Activated CD8-positive, alpha-beta memory T cell treated with anti-CD3 and anti-CD28 coated beads, Interleukin-2, amount 10 ng/mL, durations not matched to agents 7 days and 5 days (primary cell): ENCODE measurements at regions not wholly inside any gene's neighbourhood (a gene's known extent, or its start where the extent isn't known, plus 50 kb on each side); places are given as distances from the start of the nearest gene placed in this dataset.

Experiments used
- ATAC-seq: fragments of 150-1000 bp; cut with Tn5 transposase; one replicate; pipeline ENCODE4 v1.10.0; 2021; ENCODE audit warnings: moderate library complexity
- CTCF ChIA-PET: fragments of 350-600 bp; sonication (Branson Sonifier 250); formaldehyde crosslinking; loops from one replicate; lab custom pipeline; 2021; ENCODE audit warnings: antibody characterized with exemption; lab: Charles Lee
- DNase-seq: peaks from one replicate; pipeline ENCODE4 v3.0.0-alpha.2; 2020
- H3K27ac Mint-ChIP-seq: one replicate; pipeline ENCODE4 v1.8.0; 2021; ENCODE audit warnings: mild to moderate bottlenecking, mixed read lengths
- H3K27me3 Mint-ChIP-seq: one replicate; pipeline ENCODE4 v1.8.0; 2021; ENCODE audit warnings: mixed read lengths
- H3K36me3 Mint-ChIP-seq: one replicate; pipeline ENCODE4 v1.8.0; 2021; ENCODE audit warnings: mild to moderate bottlenecking, mixed read lengths
- H3K4me1 Mint-ChIP-seq: one replicate; pipeline ENCODE4 v1.8.0; 2021; ENCODE audit warnings: mixed read lengths
- H3K4me3 Mint-ChIP-seq: one replicate; pipeline ENCODE4 v1.8.0; 2021; ENCODE audit warnings: mild to moderate bottlenecking, moderate library complexity, mixed read lengths
- H3K9me3 Mint-ChIP-seq: one replicate; pipeline ENCODE4 v1.8.0; 2022; ENCODE audit warnings: low read depth, mixed read lengths

DNA sequence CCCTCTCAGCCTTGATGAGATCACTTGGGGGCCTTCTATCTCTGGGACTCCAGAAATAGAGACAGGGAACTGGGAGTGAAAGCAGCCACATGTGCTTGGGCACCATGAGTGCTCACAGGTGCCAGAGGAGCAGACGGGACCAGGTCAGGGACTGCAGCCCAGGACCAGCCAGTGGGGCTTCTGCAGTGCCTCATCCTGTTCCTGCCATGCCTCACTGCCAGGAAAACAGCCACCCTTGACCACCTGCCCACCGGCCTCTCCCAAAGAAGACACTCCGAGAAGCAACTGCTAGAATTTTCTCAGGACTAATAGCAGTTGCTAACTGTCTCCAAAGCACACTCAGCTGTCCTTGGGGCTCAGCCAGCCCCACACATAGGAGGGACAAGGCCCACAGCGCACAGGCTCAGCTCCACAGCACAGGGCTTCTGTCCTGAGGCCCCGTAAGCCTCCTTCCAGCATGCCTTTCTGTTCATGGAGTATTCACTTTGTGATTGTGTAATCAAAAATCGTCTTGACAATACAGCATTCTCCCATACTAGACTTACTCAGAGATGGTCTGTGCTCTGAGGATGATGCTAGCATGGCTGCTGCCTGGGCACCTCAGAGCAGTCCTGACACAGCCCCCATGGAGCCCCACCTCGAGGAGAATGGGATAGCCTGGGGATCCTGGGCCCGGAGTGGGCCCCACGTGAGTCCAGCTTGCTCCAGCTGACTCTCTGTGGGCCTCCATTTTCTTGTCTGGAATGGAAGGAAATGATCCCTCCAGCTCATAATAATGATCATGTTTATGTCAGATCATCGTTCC, 115.7 kb upstream of the RET start:
- no peak for ATAC-seq
- CTCF ChIA-PET = interaction anchor here (1.4 kb wide), 1 partner anchor 25 kb away, joined by 3 read pairs; no protein-coding TSS in a partner anchor
- H3K4me3 Mint-ChIP-seq = no peak overlapping the region
- no peaks in the 10 kb centered on the region for H3K4me1 Mint-ChIP-seq
- peaks cover 21% of the 10 kb centered on the region for H3K27me3 Mint-ChIP-seq
- H3K36me3 Mint-ChIP-seq = no peaks in the 10 kb centered on the region
- peak; percentile 29 for DNase-seq
- no peak overlapping the region for H3K27ac Mint-ChIP-seq
- H3K9me3 Mint-ChIP-seq = no peaks in the 10 kb centered on the region

DNA sequence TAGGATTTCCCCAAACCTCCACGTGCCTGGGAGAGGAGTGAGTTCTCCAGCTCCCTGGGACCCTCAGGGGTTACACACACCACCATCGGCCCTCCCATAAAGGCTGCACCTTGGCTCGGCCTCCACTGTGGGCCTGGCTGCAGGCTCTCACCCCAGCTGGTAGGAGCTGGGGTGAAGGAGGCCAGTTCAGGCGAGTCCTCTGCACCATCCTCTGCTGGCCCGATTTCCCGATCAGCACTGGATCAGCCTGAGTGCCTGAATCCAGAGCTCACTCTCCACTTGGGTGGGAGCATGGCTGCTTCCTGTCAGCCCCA, 115.1 kb upstream of the RET start:
- no peak for ATAC-seq

DNA sequence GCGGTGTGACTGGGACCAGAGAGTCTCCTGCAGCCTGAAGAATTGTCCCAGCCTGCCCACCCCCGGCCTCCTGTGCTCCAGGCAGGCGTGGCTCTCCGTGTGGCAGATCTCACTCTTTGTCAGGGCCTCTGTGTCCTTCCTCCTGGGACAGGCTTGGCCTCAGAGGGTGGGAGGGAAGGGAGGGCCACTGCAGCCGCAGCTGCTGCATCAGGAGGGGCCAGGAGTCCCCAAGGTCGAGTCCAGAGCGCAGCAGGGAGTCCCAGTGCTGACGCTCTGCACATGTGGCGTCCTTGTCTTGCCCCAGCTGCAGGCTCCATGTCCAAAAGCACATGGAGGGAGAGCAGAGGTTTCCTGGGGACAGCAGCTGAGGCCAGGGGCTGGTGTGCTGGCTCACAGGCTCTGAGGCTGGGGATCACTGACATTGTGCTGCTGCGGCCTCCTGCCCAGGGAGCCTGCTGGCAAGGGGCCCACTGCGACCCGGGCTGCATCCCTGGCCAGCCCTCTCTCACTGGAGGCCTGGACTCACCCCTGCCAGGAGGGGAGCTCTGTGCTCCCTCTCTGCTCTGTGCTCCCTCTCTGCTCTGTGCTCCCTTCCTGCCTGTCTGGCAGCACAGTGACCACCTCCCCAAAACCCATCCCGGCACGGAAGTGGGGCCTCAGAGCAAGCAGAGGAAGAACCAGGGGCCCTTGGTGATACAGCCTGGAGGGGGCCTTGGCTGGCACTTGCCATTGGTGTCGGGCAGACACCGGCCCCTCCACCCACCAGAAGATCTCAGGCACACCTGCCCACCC, 114.6 kb upstream of the RET start:
- CTCF ChIA-PET = no interaction called here
- no peaks in the 10 kb centered on the region for H3K4me1 Mint-ChIP-seq
- H3K36me3 Mint-ChIP-seq = no peaks in the 10 kb centered on the region
- peak; percentile 27 for DNase-seq
- no peak for ATAC-seq
- H3K4me3 Mint-ChIP-seq = no peak overlapping the region
- peaks cover 15% of the 10 kb centered on the region for H3K27me3 Mint-ChIP-seq
- H3K27ac Mint-ChIP-seq = no peak overlapping the region
- no peaks in the 10 kb centered on the region for H3K9me3 Mint-ChIP-seq

More for the DNA sequence above, 115.1 kb upstream of the RET start:
- CTCF ChIA-PET = no interaction called here
- H3K9me3 Mint-ChIP-seq = no peaks in the 10 kb centered on the region
- no peak overlapping the region for H3K4me3 Mint-ChIP-seq
- no peaks in the 10 kb centered on the region for H3K36me3 Mint-ChIP-seq
- H3K4me1 Mint-ChIP-seq = no peaks in the 10 kb centered on the region
- H3K27me3 Mint-ChIP-seq = peaks cover 20% of the 10 kb centered on the region
- peak; percentile 28 for DNase-seq
- no peak overlapping the region for H3K27ac Mint-ChIP-seq

DNA sequence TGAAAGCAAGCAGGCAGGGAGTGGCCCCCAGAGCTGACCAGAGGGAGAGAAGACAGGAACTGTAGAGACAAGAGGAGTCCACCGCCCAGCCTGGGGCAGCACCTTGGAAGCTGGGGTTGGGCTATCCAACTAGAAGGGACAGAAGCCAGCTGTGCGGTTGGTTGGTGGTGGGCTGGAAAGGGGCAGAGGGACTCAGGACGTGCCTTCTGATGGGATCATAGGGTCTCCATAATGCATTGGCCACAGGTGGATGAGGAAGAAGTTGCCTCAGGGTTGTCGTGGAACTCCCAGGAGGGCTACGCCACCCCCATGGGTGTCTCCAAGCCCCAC, 114.0 kb upstream of the RET start:
- Mint-ChIP-seq H3K27me3 (peaks cover 16% of the 10 kb centered on the region), H3K36me3 (no peaks in the 10 kb centered on the region), H3K4me3 (no peak overlapping the region), H3K27ac (no peak overlapping the region), H3K9me3 (no peaks in the 10 kb centered on the region), H3K4me1 (no peaks in the 10 kb centered on the region)
- ATAC-seq = no peak
- DNase-seq = peak; percentile 21
- CTCF ChIA-PET = no interaction called here

DNA sequence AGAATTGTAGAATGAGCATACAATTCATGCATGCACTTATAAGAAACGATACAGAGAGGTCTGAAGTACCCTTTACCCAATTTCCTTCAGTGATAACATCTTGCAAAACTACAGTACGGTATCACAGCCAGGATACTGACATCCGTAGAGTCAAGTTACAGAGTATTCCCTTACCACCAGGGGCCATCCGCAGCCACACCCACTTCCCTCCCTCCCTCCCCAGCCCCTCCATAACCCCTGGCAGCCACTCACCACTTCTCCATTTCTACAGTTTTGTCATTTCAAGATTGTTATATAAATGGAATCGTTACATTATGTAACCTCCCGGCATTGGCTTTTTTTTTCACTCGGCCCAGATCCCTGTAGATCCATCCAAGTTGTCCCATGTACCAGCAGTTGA, 113.6 kb upstream of the RET start:
- no peaks in the 10 kb centered on the region for H3K9me3 Mint-ChIP-seq
- DNase-seq (no peak), ATAC-seq (no peak)
- H3K36me3 Mint-ChIP-seq = no peaks in the 10 kb centered on the region
- H3K4me3 Mint-ChIP-seq = no peak overlapping the region
- peaks cover 20% of the 10 kb centered on the region for H3K27me3 Mint-ChIP-seq
- no peak overlapping the region for H3K27ac Mint-ChIP-seq
- CTCF ChIA-PET = no interaction called here
- H3K4me1 Mint-ChIP-seq = no peaks in the 10 kb centered on the region

DNA sequence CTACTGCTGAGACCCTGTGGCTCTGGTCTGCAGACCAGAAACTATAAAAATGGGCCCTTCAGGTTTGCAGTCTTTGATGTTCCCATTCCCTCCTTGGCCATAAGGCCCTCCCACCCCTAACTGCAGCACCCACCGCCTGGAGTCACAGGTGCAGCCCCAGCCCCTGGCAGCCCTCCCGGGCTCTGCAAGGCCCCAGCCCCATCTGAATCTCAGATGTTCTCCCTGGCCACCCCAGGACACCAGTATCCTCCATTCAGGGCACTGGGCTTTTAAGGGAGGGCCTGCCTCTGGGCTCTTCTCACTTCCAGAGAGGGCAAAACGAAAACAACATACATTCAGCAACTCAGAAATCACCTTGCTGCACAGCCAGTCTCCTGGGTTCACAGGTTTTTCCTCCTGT, 107.7 kb upstream of the RET start:
- ATAC-seq (no peak), DNase-seq (peak; percentile 21)
- no peak overlapping the region for H3K4me3 Mint-ChIP-seq
- H3K27me3 Mint-ChIP-seq = peaks cover 17% of the 10 kb centered on the region
- H3K9me3 Mint-ChIP-seq = no peaks in the 10 kb centered on the region
- no peaks in the 10 kb centered on the region for H3K36me3 Mint-ChIP-seq
- H3K27ac Mint-ChIP-seq = no peak overlapping the region
- CTCF ChIA-PET = no interaction called here
- no peaks in the 10 kb centered on the region for H3K4me1 Mint-ChIP-seq

DNA sequence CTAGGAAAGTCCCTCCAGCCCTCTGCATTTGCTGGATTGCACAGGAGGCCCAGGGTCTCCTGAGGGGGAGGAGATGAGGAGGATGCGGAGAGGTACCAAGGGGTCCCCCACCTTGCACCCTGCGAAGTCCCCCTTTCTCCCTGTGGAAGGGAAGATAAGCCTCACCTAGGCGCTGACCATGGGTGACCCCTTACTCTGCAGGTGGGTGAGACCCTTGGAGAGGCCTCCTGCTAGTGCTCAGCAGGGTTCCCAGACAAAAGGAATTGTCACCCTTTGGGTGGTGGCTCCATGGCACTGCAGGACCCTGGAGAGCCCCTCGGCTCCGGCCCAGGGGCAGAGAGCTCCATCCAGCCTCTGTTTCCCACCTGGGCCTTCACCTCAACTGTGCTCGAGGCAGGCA, 107.0 kb upstream of the RET start:
- Mint-ChIP-seq H3K9me3 (no peaks in the 10 kb centered on the region), H3K4me1 (no peaks in the 10 kb centered on the region), H3K4me3 (no peak overlapping the region), H3K27me3 (peaks cover 13% of the 10 kb centered on the region), H3K36me3 (no peaks in the 10 kb centered on the region), H3K27ac (no peak overlapping the region)
- CTCF ChIA-PET = no interaction called here
- no peak for ATAC-seq
- peak; percentile 18 for DNase-seq

DNA sequence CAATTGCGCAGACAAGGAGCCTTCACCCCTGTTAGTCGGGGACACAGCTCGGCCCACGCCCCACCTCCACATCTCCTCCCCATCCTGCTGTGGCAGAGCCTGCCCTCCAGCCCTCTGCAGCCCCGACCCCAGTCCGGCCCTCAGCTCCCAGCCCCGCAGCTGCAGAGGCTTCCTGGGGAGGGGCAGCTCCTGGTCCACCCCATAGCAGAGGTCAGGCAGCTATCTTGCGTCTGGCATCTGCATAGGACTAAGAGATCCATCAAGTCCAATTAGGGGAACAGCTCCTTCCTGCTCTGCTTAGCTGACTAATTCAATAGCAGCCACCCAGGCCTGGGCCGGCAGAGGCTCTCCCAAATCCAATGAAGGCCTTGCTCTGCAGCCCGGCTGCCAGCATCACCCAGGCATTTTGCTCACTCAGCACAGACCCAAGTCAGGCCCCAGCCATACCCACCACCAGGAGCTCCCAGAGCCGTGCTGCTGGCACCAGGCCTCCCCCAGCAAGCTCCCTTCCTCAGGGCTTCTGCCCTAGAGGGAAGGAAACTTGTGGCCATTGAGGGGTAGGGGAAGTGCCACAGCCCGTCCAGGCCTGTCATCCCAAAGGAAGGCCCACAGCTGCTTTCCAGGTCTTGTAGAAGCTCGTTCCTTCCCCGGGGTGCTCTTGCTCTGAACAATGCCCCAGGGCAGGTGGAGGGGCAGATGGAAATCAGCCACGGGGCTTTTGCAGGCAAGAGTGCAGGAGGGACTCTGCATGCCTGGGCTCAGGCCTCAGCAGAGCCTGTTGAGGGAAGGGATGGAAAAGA, 106.2 kb upstream of the RET start:
- H3K9me3 Mint-ChIP-seq = no peaks in the 10 kb centered on the region
- DNase-seq (peak; percentile 29), ATAC-seq (no peak)
- CTCF ChIA-PET = no interaction called here
- H3K36me3 Mint-ChIP-seq = no peaks in the 10 kb centered on the region
- H3K4me3 Mint-ChIP-seq = no peak overlapping the region
- no peaks in the 10 kb centered on the region for H3K4me1 Mint-ChIP-seq
- H3K27ac Mint-ChIP-seq = no peak overlapping the region
- peaks cover 11% of the 10 kb centered on the region for H3K27me3 Mint-ChIP-seq

DNA sequence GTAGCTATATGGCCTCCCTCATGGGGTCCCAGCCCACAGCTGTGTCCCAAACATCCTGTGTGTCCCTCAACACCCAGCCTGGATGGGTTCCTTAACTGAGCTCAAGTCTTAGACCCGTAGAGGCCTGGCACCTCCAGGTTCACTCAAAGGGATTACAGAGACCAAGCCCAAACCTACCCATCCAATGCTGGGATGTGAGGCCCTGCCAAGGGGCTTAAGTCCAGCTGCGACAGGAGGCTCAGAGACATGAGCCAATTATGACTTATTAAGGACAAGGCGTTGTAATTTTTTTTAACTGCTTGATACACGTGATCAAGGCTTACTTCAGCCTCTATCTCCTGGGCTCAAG, 105.6 kb upstream of the RET start:
- H3K4me3 Mint-ChIP-seq = no peak overlapping the region
- CTCF ChIA-PET = no interaction called here
- DNase-seq = peak; percentile 21
- peaks cover 6% of the 10 kb centered on the region for H3K27me3 Mint-ChIP-seq
- ATAC-seq = no peak
- H3K4me1 Mint-ChIP-seq = no peaks in the 10 kb centered on the region
- H3K9me3 Mint-ChIP-seq = no peaks in the 10 kb centered on the region
- H3K27ac Mint-ChIP-seq = no peak overlapping the region
- H3K36me3 Mint-ChIP-seq = no peaks in the 10 kb centered on the region

DNA sequence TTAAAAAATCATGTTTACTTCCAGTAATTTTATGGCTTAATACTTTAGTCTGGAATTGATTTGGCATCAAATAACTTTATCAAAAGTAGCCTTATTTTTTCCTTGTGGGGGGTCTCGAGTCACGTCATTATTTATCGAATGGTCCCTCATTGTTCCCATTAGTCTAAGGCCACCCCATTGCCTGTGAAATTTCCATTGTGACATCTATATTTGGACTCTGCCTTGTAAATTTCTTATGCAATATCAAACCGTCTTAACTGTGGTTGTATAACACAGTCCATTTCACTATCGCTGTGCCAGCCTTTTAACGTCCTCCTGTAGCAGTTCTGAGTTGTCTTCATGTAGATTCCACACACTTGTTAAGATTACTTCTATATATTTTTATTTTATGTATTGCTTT, 103.9 kb upstream of the RET start:
- Mint-ChIP-seq H3K4me1 (no peaks in the 10 kb centered on the region), H3K36me3 (no peaks in the 10 kb centered on the region), H3K9me3 (no peaks in the 10 kb centered on the region), H3K4me3 (no peak overlapping the region), H3K27me3 (peaks cover 3% of the 10 kb centered on the region), H3K27ac (no peak overlapping the region)
- CTCF ChIA-PET = no interaction called here
- no peak for DNase-seq
- no peak for ATAC-seq

DNA sequence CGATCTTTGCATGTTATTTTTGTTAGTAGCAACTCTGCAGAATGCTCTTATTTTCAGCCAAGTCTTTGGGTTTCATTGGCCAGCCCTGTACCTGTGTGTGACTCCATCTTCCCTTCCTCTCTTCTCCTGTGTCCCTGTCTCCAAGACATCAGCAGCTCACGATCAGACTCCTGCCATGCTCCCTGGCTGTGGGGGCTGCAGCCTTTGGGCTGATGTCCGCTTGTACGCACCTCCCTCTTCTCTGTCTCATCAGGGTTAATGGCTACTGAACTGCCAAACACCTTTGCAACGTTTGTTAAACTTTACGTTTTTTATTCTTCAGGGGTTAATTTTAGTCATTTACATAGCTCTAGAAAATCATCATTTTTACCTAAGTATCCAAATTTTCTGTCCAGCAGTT, 103.5 kb upstream of the RET start:
- Mint-ChIP-seq H3K9me3 (no peaks in the 10 kb centered on the region), H3K4me3 (no peak overlapping the region), H3K4me1 (no peaks in the 10 kb centered on the region), H3K27ac (no peak overlapping the region), H3K36me3 (no peaks in the 10 kb centered on the region), H3K27me3 (no peaks in the 10 kb centered on the region)
- CTCF ChIA-PET = no interaction called here
- DNase-seq (peak; percentile 18), ATAC-seq (no peak)

DNA sequence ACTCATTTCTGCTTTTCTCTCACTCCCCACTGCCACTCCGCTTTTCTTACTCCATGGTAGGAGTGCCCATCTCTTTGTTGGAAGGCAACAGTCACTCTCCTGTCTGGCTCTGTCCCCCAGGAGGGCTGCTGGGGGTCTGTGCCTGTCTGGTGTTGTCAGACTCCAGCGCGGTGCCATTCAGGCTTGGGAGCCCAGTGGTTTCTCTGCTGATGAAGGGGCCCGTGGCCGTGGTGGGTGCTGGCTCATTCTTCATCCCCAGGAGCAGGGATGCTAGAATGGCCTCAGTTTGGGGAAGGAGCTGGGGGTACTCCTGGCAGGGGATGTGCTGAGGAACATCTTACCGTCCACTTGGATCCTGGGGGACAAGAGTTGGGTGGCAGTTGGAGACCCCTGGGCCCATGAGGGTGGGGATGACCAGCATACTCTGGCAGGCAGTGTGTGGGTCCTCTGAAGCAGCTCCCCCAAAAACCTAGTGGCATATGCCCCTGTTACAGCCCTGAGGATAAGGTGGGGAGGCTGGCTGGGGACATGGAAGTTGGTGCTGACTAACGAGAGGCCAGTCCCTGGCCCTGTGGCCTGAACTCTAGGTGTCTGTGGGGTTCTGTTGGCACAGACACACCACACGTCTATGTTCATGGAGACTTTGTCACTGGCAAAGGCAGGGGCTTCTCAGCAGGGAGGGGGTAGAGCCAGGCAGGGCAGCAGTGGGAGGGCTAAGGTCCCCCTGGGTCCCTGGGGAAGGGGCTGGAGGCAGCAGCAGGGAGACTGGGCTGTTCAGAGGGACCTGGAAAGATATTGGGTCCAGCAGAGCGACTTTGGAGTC, 102.8 kb upstream of the RET start:
- CTCF ChIA-PET = no interaction called here
- Mint-ChIP-seq H3K36me3 (no peaks in the 10 kb centered on the region), H3K27ac (no peak overlapping the region), H3K9me3 (no peaks in the 10 kb centered on the region), H3K4me3 (no peak overlapping the region), H3K27me3 (no peaks in the 10 kb centered on the region), H3K4me1 (no peaks in the 10 kb centered on the region)
- no peak for ATAC-seq
- no peak for DNase-seq

DNA sequence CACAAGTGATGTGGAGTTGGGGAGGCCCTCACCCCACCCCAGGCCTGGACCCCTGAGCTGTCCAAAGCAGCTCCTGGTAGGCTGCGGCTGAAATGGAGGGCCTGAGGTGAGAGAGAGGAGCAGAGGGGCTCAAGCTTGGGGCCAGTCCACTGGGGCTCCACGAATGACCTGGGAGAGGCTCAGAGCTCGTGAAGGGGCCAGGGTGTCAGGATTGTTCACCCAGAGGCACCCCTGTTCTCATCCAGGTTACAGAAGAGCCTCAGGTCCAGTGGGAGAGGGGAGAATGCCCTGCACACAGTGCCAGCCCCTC, 102.2 kb upstream of the RET start:
- no peak for DNase-seq
- no peaks in the 10 kb centered on the region for H3K27me3 Mint-ChIP-seq
- H3K4me1 Mint-ChIP-seq = no peaks in the 10 kb centered on the region
- no peaks in the 10 kb centered on the region for H3K9me3 Mint-ChIP-seq
- no peak for ATAC-seq
- H3K4me3 Mint-ChIP-seq = no peak overlapping the region
- H3K27ac Mint-ChIP-seq = no peak overlapping the region
- CTCF ChIA-PET = no interaction called here
- H3K36me3 Mint-ChIP-seq = no peaks in the 10 kb centered on the region
